HepG2 (cell line): ENCODE measurements at regions not wholly inside any gene's neighbourhood (a gene's known extent, or its start where the extent isn't known, plus 50 kb on each side); places are given as distances from the start of the nearest gene placed in this dataset.

Experiments used
- ATAC-seq: fragments of 200-7000 bp; cut with Tn5 transposase; 3 replicates; pipeline ENCODE4 v1.9.1; 2020; ENCODE audit warnings: mild to moderate bottlenecking, moderate library complexity
- BruUV-seq: library from RNA; stranded (reverse); fragments of 400-500 nt; replicated peaks from 2 replicates; lab custom pipeline; 2021; lab: Mats Ljungman, UMichigan
- CTCF ChIA-PET: fragments of 300-600 bp; formaldehyde crosslinking; extraction: SDS; loops from one replicate; lab custom pipeline; 2021; ENCODE audit warnings: low total read pairs, inconsistent platforms, low intra/inter-chr PET ratio; lab: Yijun Ruan, JAX
- POLR2A ChIA-PET: fragments of 350-600 bp; sonication (Branson Sonifier 250); formaldehyde crosslinking; loops from one replicate; lab custom pipeline; 2020; ENCODE audit warnings: antibody characterized with exemption, inconsistent platforms; lab: Yijun Ruan, JAX
- DNase-seq: peaks from one replicate; pipeline ENCODE4 v3.0.0-alpha.2; 2015; ENCODE audit warnings: low spot score
- FAIRE-seq: peaks from 3 replicates; lab custom pipeline; 2011; peaks lifted over from hg19 to GRCh38; lab: Jason Lieb, UNC
- H2AFZ ChIP-seq: one replicate; pipeline ENCODE4 v1.6.1; 2011; ENCODE audit warnings: low read length, inconsistent platforms
- H3K27ac ChIP-seq: fragments of 300-600 bp; 3 replicates; pipeline ENCODE4 v1.8.0; 2011; ENCODE audit warnings: mixed run types, mild to moderate bottlenecking, mixed read lengths, low read length, inconsistent platforms; ENCODE audit not compliant: insufficient read depth; ENCODE audit errors: extremely low read length
- H3K27me3 ChIP-seq, 2 experiments: fragments of 200-600 bp in 1 of 2; 2 replicates in 1 of 2; 3 replicates in 1 of 2; pipeline versions ENCODE4 v1.6.0 to v1.8.0; 2011; ENCODE audit warnings: low read length in 2 of 2, mild to moderate bottlenecking in 2 of 2, moderate library complexity in 2 of 2, inconsistent platforms in 1 of 2; ENCODE audit not compliant: insufficient read depth in 2 of 2, control insufficient read depth in 1 of 2
- H3K36me3 ChIP-seq, 2 experiments: fragments of 200-600 bp in 1 of 2; replicated peaks in 1 of 2; 2 replicates in 1 of 2; 3 replicates in 1 of 2; pipeline versions ENCODE4 v1.5.1 to v1.8.0; 2011; ENCODE audit warnings: low read length in 2 of 2, inconsistent platforms in 1 of 2; ENCODE audit not compliant: insufficient read depth in 2 of 2, control insufficient read depth in 1 of 2
- H3K4me1 ChIP-seq: 2 replicates; pipeline ENCODE4 v1.5.1; 2012; ENCODE audit warnings: low read length, inconsistent platforms; ENCODE audit not compliant: insufficient read depth
- H3K4me2 ChIP-seq: 2 replicates; pipeline ENCODE4 v1.6.0; 2011; ENCODE audit warnings: low read depth, low read length, inconsistent platforms
- H3K4me3 ChIP-seq, 3 experiments: fragments of 200-600 bp in 1 of 3; sonication (generic), shearing (Covaris generic) in 1 of 3; replicated peaks in 1 of 3; 2 replicates each; pipeline ENCODE4 v1.5.1; 2011 to 2016; ENCODE audit warnings: low read length in 3 of 3, inconsistent platforms in 2 of 3, low read depth in 2 of 3, mild to moderate bottlenecking in 2 of 3, control low read depth in 1 of 3, mixed read lengths in 1 of 3; ENCODE audit not compliant: insufficient read depth in 1 of 3
- H3K79me2 ChIP-seq: one replicate; pipeline ENCODE4 v1.6.1; 2011; ENCODE audit warnings: low read length, inconsistent platforms; ENCODE audit not compliant: insufficient read depth
- H3K9ac ChIP-seq: 2 replicates; pipeline ENCODE4 v1.6.0; 2011; ENCODE audit warnings: mild to moderate bottlenecking, low read depth, low read length, inconsistent platforms; ENCODE audit not compliant: insufficient read depth
- H3K9me3 ChIP-seq: 2 replicates; pipeline ENCODE4 v1.5.1; 2012; ENCODE audit warnings: mild to moderate bottlenecking, low read length
- H4K20me1 ChIP-seq: 2 replicates; pipeline ENCODE4 v1.6.0; 2011; ENCODE audit warnings: inconsistent platforms, mild to moderate bottlenecking, low read length, moderate library complexity; ENCODE audit not compliant: insufficient read depth
- ADNP ChIP-seq: sonication (generic); formaldehyde crosslinking; IDR thresholded peaks from 2 replicates; pipeline ENCODE4 v1.4.0; 2020; ENCODE audit warnings: missing genetic modification reagents
- FOSL1 ChIP-seq: sonication (generic); formaldehyde crosslinking; IDR thresholded peaks from 2 replicates; pipeline ENCODE4 v1.9.0; 2021; ENCODE audit warnings: missing genetic modification reagents, borderline replicate concordance
- GATA4 ChIP-seq: sonication (generic); IDR thresholded peaks from 2 replicates; pipeline ENCODE4 v1.6.1; 2016; ENCODE audit warnings: antibody characterized with exemption, low read depth, borderline replicate concordance
- JUNB ChIP-seq: sonication (generic); formaldehyde crosslinking; IDR thresholded peaks from 2 replicates; pipeline ENCODE4 v1.8.0; 2022; ENCODE audit warnings: missing genetic modification reagents, mild to moderate bottlenecking, borderline replicate concordance
- MATR3 ChIP-seq: sonication (generic); formaldehyde crosslinking; IDR thresholded peaks from 2 replicates; pipeline ENCODE4 v1.4.0; 2020; ENCODE audit warnings: missing genetic modification reagents
- NCOA1 ChIP-seq: sonication (generic); formaldehyde crosslinking; IDR thresholded peaks from 2 replicates; pipeline ENCODE4 v1.9.0; 2021; ENCODE audit warnings: missing genetic modification reagents
- NFATC3 ChIP-seq: sonication (generic); formaldehyde crosslinking; IDR thresholded peaks from 2 replicates; pipeline ENCODE4 v1.5.1; 2020; ENCODE audit warnings: mild to moderate bottlenecking, missing genetic modification reagents
- WGBS: methylation state at CpG from one replicate; pipeline ENCODE4 v1.1.6; 2017; ENCODE audit warnings: low lambda C conversion rate; 5-methylcytosine and 5-hydroxymethylcytosine counted together
- in situ Hi-C: cut with HindIII; loops from 2 replicates; pipeline ENCODE4 v1.10.0; 2017; ENCODE audit warnings: low pct_unique_long_range_greater_than_20kb; ENCODE audit not compliant: extremely low pct_ligation_motif_present
- intact Hi-C: fragments of 100-400 bp; cut with micrococcal nuclease; formaldehyde crosslinking; loops from one replicate; pipeline ENCODE4 v1.10.0; 2022; ENCODE audit not compliant: unreplicated experiment
- TF ChIP-seq, protein P1 (sequence below): sonication (generic); formaldehyde crosslinking; IDR thresholded peaks from 2 replicates; pipeline ENCODE4 v1.4.0; 2020; ENCODE audit warnings: missing genetic modification reagents
- TF ChIP-seq, protein P2 (sequence below): sonication (generic); formaldehyde crosslinking; conservative IDR thresholded peaks from 2 replicates; pipeline ENCODE4 v1.8.1; 2023; ENCODE audit warnings: missing genetic modification reagents

DNA sequence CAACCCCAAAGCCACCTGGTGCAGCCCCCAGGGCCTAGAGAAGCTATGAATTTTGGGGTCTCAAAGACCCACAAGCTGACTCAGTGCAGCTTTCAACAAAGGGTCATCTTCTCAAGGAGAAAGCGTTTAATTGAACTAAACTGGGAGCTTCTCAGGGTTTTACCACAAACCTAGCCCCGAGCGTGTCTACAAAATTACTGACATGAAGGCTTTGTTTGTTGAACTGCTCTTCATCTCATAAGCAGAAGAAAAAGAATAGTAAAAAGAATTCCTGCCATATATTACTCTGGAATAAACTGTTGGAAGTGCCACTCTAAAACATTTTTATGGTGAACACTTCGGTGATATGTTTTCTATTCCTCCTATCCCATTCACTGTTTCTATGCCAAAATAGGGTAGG lies 50.8 kb upstream of the INCENP start:
- FAIRE-seq: no peak
- no peak overlapping the region for H2AFZ ChIP-seq

More for the DNA sequence above, 50.8 kb upstream of the INCENP start:
- POLR2A ChIA-PET: no interaction called here
- in situ Hi-C loops (no loop called here), intact Hi-C loops (no loop called here)
- H3K4me2 ChIP-seq: no peak overlapping the region
- no peak overlapping the region for H3K27ac ChIP-seq
- no peaks in the 10 kb centered on the region; a peak in 2 of 5 replicates for H3K27me3 ChIP-seq
- H3K9ac ChIP-seq: no peak overlapping the region
- H3K4me3 ChIP-seq: no peak overlapping the region
- H4K20me1 ChIP-seq: no peaks in the 10 kb centered on the region
- BruUV-seq: no TSS peak
- ATAC-seq (no peak), DNase-seq (no peak)
- no peaks in the 10 kb centered on the region for H3K4me1 ChIP-seq
- no peaks in the 10 kb centered on the region for H3K9me3 ChIP-seq
- no peaks in the 10 kb centered on the region for H3K36me3 ChIP-seq
- CTCF ChIA-PET: no interaction called here
- WGBS: 62% methylated on average over 4 of the region's 4 CpGs
- no peaks in the 10 kb centered on the region for H3K79me2 ChIP-seq
- TF ChIP-seq, protein P1, sequence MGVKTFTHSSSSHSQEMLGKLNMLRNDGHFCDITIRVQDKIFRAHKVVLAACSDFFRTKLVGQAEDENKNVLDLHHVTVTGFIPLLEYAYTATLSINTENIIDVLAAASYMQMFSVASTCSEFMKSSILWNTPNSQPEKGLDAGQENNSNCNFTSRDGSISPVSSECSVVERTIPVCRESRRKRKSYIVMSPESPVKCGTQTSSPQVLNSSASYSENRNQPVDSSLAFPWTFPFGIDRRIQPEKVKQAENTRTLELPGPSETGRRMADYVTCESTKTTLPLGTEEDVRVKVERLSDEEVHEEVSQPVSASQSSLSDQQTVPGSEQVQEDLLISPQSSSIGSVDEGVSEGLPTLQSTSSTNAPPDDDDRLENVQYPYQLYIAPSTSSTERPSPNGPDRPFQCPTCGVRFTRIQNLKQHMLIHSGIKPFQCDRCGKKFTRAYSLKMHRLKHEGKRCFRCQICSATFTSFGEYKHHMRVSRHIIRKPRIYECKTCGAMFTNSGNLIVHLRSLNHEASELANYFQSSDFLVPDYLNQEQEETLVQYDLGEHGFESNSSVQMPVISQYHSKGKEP (CRISPR knock-in tag): no peak
- TF ChIP-seq FOSL1 (CRISPR knock-in tag) (no peak), NFATC3 (CRISPR knock-in tag) (no peak), NCOA1 (CRISPR knock-in tag) (no peak), ADNP (CRISPR knock-in tag) (no peak), GATA4 (no peak), MATR3 (CRISPR knock-in tag) (no peak), JUNB (CRISPR knock-in tag) (no peak)
- TF ChIP-seq, protein P2, sequence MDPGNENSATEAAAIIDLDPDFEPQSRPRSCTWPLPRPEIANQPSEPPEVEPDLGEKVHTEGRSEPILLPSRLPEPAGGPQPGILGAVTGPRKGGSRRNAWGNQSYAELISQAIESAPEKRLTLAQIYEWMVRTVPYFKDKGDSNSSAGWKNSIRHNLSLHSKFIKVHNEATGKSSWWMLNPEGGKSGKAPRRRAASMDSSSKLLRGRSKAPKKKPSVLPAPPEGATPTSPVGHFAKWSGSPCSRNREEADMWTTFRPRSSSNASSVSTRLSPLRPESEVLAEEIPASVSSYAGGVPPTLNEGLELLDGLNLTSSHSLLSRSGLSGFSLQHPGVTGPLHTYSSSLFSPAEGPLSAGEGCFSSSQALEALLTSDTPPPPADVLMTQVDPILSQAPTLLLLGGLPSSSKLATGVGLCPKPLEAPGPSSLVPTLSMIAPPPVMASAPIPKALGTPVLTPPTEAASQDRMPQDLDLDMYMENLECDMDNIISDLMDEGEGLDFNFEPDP (CRISPR knock-in tag): no peak
